Thoracic aorta (tissue), 2 donors: ENCODE measurements at regions not wholly inside any gene's neighbourhood (a gene's known extent, or its start where the extent isn't known, plus 50 kb on each side); places are given as distances from the start of the nearest gene placed in this dataset.

Experiments used
- ATAC-seq: fragments of 150-250 bp; one replicate; pipeline ENCODE4 v1.8.0; 2017; ENCODE audit warnings: low read depth; ENCODE audit not compliant: insufficient number of reproducible peaks, low FRiP score
- DNase-seq: peaks from one replicate; pipeline ENCODE4 v3.0.0-alpha.2; 2020; ENCODE audit warnings: low spot score
- H3K27ac ChIP-seq, 2 donors: fragments of 200-600 bp; sonication (generic); 1 replicate in 1 of 2; 2 replicates in 1 of 2; pipeline ENCODE4 v1.5.1; 2016; ENCODE audit warnings: mild to moderate bottlenecking in 2 of 2, moderate library complexity in 2 of 2
- H3K27me3 ChIP-seq: fragments of 200-600 bp; sonication (generic); replicated peaks from 2 replicates; pipeline ENCODE4 v1.6.0; 2016; ENCODE audit warnings: mild to moderate bottlenecking; ENCODE audit not compliant: insufficient read depth
- H3K36me3 ChIP-seq: fragments of 200-600 bp; sonication (generic); one replicate; pipeline ENCODE4 v1.5.1; 2016
- H3K4me1 ChIP-seq, 2 donors: fragments of 200-600 bp; sonication (generic); 1 replicate in 1 of 2; 2 replicates in 1 of 2; pipeline versions ENCODE4 v1.5.1 to v1.6.0; 2016; ENCODE audit warnings: low read depth in 2 of 2, mild to moderate bottlenecking in 1 of 2; ENCODE audit not compliant: control insufficient read depth in 1 of 2
- H3K4me3 ChIP-seq: fragments of 200-600 bp; sonication (generic); 2 replicates; pipeline ENCODE4 v1.5.1; 2016; ENCODE audit warnings: mild to moderate bottlenecking
- H3K9me3 ChIP-seq: fragments of 200-600 bp; sonication (generic); 2 replicates; pipeline ENCODE4 v1.5.1; 2016
- CTCF ChIP-seq: fragments of 200-600 bp; sonication (generic); IDR thresholded peaks from one replicate; pipeline ENCODE4 v1.5.1; 2019; ENCODE audit warnings: antibody characterized with exemption

- H3K27ac ChIP-seq: no peak overlapping the region
- ATAC-seq (no peak), DNase-seq (no peak)
- H3K4me1 ChIP-seq: peaks cover 7 to 19% of the 10 kb centered on the region in 2 donors
- H3K4me3 ChIP-seq: no peak overlapping the region
- TF ChIP-seq CTCF: no peak
- H3K9me3 ChIP-seq: no peaks in the 10 kb centered on the region
- H3K27me3 ChIP-seq: no peaks in the 10 kb centered on the region
- H3K36me3 ChIP-seq: no peaks in the 10 kb centered on the region
Observed at GRCh38 chr6:71385111-71385822, 96.7 kb downstream of the OGFRL1 start.

- no peak for TF ChIP-seq CTCF
- Histone ChIP-seq H3K4me1 (peaks cover 9 to 22% of the 10 kb centered on the region in 2 donors), H3K9me3 (no peaks in the 10 kb centered on the region), H3K36me3 (no peaks in the 10 kb centered on the region), H3K4me3 (no peak overlapping the region), H3K27ac (no peak overlapping the region), H3K27me3 (no peaks in the 10 kb centered on the region)
- ATAC-seq (no peak), DNase-seq (no peak)
Observed at GRCh38 chr6:71386215-71386614, 97.6 kb downstream of the OGFRL1 start.

- DNase-seq (no peak), ATAC-seq (no peak)
- Histone ChIP-seq H3K27me3 (no peaks in the 10 kb centered on the region), H3K9me3 (no peaks in the 10 kb centered on the region), H3K4me1 (peaks cover 9 to 22% of the 10 kb centered on the region in 2 donors), H3K36me3 (no peaks in the 10 kb centered on the region), H3K27ac (no peak overlapping the region), H3K4me3 (no peak overlapping the region)
- TF ChIP-seq CTCF: no peak
Observed at GRCh38 chr6:71387179-71387578, 98.6 kb downstream of the OGFRL1 start.

- Histone ChIP-seq H3K4me1 (peaks cover 13 to 29% of the 10 kb centered on the region in 2 donors), H3K4me3 (no peak overlapping the region), H3K27ac (no peak overlapping the region), H3K27me3 (no peaks in the 10 kb centered on the region), H3K9me3 (no peaks in the 10 kb centered on the region), H3K36me3 (no peaks in the 10 kb centered on the region)
- TF ChIP-seq CTCF: no peak
- ATAC-seq: no peak
- no peak for DNase-seq
Observed at GRCh38 chr6:71388068-71388744, 99.6 kb downstream of the OGFRL1 start.

- H3K27ac ChIP-seq: no peak overlapping the region
- ATAC-seq: no peak
- H3K4me1 ChIP-seq: peaks cover 18 to 37% of the 10 kb centered on the region in 2 donors
Observed at GRCh38 chr6:71388856-71389527, 100.4 kb downstream of the OGFRL1 start.

More at GRCh38 chr6:71388856-71389527, 100.4 kb downstream of the OGFRL1 start:
- TF ChIP-seq CTCF: no peak
- no peak for DNase-seq
- H3K27me3 ChIP-seq: no peaks in the 10 kb centered on the region
- no peaks in the 10 kb centered on the region for H3K9me3 ChIP-seq
- no peak overlapping the region for H3K4me3 ChIP-seq
- H3K36me3 ChIP-seq: no peaks in the 10 kb centered on the region
